ENCODE measurements at regions not wholly inside any gene's neighbourhood (a gene's known extent, or its start where the extent isn't known, plus 50 kb on each side); places are given as distances from the start of the nearest gene placed in this dataset.
"Not testable (repeated sequence)": the region's sequence is repeated elsewhere in the genome, so short reads cannot be mapped to it uniquely, and the experiment has no call there.

DNA sequence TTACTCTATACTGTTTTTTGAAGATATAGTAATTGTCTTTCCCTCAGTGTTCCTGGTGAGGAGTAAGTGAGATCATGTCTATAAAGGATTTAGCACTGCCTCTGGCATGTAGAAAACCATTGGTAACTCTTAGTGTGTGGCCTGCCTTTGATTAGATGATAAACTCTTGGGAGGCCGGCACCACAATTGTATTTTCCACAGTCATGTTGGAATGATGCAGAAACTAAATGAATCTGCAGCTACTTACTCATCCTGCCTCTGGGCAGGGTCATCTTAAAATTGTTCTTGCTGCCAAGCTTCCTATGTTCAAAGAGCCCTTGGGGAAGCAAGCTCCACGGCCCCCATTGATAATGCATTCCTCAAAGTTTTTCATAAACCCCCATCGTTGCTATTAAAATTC, 204.6 kb downstream of the ANKRD7 start:
- H3K9me3 ChIP-seq (ENCODE audit: low read depth, low read length), result no peaks in the 10 kb centered on the region
- DNase-seq (ENCODE audit: low read depth, low spot score), result no peak
- no peak overlapping the region for H3K9ac ChIP-seq (ENCODE audit: insufficient read length)
- no peak overlapping the region for H3K27ac ChIP-seq
- no peak overlapping the region for H3K4me3 ChIP-seq
- H3K36me3 ChIP-seq (ENCODE audit: insufficient read depth, low read length), result no peaks in the 10 kb centered on the region
- TF ChIP-seq POLR2AphosphoS5 (IDR thresholded peaks at IDR 0.05; ENCODE audit: borderline replicate concordance, low read depth, low read length) (no peak), EZH2 (IDR thresholded peaks at IDR 0.05) (no peak), FOXP2 (optimal IDR thresholded peaks at IDR 0.05; ENCODE audit: control extremely low read depth, extremely low read length, insufficient read depth) (no peak)

DNA sequence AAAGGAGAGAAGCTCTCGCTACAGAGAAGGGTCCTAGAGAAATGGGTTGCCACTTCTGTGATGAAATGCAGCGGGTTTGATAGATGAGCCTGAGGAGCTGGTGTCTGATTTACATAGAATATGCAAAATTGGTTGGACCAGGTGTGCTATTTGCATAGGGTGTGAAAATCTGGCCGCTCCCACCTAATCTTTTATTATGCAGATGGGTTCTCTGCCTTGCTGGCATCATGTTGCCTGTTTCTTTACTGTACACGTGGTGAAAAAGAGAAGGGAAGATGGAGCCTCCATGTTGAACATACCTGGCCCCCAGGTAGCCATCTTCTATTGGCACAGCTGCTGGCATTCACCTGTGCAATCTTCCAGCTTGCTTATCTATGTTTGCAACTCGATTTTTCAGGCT, 212.2 kb downstream of the ANKRD7 start:
- H3K9ac ChIP-seq (ENCODE audit: insufficient read length), result no peak overlapping the region
- no peak for DNase-seq (ENCODE audit: low read depth, low spot score)
- no peaks in the 10 kb centered on the region for H3K36me3 ChIP-seq (ENCODE audit: insufficient read depth, low read length)
- H3K9me3 ChIP-seq (ENCODE audit: low read depth, low read length), result no peaks in the 10 kb centered on the region
- H3K27ac ChIP-seq, result no peak overlapping the region
- H3K4me3 ChIP-seq, result no peak overlapping the region
- TF ChIP-seq POLR2AphosphoS5 (IDR thresholded peaks at IDR 0.05; ENCODE audit: borderline replicate concordance, low read depth, low read length) (no peak), FOXP2 (optimal IDR thresholded peaks at IDR 0.05; ENCODE audit: control extremely low read depth, extremely low read length, insufficient read depth) (no peak), EZH2 (IDR thresholded peaks at IDR 0.05) (no peak)

DNA sequence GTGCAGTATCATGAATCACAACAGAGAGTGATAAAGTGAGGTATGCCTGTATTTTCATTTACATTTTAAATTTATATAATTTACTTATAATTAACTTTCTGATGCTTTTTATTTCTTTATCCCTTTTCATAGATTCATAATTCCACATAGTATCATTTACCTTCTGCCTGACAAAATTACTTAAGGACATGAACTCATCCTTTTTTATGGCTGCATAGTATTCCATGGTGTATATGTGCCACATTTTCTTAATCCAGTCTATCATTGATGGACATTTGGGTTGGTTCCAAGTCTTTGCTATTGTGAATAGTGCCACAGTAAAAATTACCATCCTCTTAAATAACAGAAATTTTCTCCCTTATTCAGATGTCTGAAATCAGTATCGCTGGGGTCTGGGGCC, 224.5 kb downstream of the ANKRD7 start:
- H3K9me3 ChIP-seq (ENCODE audit: low read depth, low read length); H3K4me3 ChIP-seq; H3K9ac ChIP-seq (ENCODE audit: insufficient read length); H3K36me3 ChIP-seq (ENCODE audit: insufficient read depth, low read length); H3K27ac ChIP-seq; DNase-seq (ENCODE audit: low read depth, low spot score): not testable (repeated sequence)

DNA sequence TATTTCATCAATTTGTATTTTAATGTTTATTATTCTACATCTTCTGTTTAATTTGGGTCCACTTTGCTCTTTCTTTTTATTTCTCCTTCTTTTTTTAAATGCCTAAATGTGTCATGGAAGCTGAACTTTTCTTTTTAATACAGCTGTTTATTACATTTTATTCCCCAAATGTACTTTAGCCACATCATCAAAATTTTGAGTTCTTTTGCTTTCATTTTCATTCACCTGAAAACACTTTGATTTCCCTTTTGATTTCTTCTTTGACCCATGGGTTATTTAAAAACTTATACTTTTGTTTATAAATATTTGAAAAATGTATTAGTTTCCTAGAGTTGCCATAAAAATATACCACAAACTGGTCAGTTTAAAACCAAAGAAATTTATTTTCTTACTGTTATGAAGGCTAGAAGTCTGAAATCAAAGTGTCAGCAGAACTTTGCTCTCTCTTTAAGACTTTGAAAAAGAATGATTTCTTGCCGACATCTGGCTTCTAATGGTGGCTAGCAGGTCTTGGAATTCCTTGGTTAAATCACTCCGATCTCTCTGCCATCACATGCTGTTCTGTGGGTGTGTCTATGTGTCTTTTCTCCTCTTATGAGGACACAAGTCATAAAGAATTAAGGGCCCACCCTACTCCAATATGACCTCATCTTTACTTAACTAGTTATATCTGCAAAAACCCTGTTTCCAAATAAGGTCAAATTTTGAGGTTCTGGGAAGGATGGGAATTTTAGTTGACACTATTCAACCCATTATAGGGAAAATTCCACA, 225.5 kb downstream of the ANKRD7 start:
- TF ChIP-seq FOXP2 (optimal IDR thresholded peaks at IDR 0.05; ENCODE audit: control extremely low read depth, extremely low read length, insufficient read depth) (no peak), EZH2 (IDR thresholded peaks at IDR 0.05) (no peak), POLR2AphosphoS5 (IDR thresholded peaks at IDR 0.05; ENCODE audit: borderline replicate concordance, low read depth, low read length) (no peak)
- no peaks in the 10 kb centered on the region for H3K36me3 ChIP-seq (ENCODE audit: insufficient read depth, low read length)
- no peak overlapping the region for H3K9ac ChIP-seq (ENCODE audit: insufficient read length)
- no peaks in the 10 kb centered on the region for H3K9me3 ChIP-seq (ENCODE audit: low read depth, low read length)
- no peak for DNase-seq (ENCODE audit: low read depth, low spot score)
- no peak overlapping the region for H3K27ac ChIP-seq
- no peak overlapping the region for H3K4me3 ChIP-seq

DNA sequence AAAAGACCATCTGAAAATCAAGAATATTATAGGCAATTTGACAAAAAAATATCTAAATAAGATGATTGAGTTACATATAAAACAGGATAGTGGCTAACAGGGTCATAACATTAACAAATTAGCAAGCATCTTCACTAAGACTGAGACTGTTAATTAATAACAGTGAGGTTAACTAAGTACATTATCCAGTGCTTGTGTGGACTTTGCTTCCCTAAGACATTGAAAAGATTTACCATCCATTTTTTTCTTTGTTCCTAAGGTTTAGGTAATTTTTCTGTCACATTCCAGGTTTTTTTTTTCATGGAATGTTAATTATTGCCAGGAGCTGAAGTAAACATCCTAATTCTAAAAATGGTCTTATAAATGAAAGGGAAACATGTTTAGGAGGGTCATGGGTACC, 227.6 kb downstream of the ANKRD7 start:
- H3K4me3 ChIP-seq, result no peak overlapping the region
- DNase-seq (ENCODE audit: low read depth, low spot score), result no peak
- no peaks in the 10 kb centered on the region for H3K9me3 ChIP-seq (ENCODE audit: low read depth, low read length)
- TF ChIP-seq POLR2AphosphoS5 (IDR thresholded peaks at IDR 0.05; ENCODE audit: borderline replicate concordance, low read depth, low read length) (no peak), FOXP2 (optimal IDR thresholded peaks at IDR 0.05; ENCODE audit: control extremely low read depth, extremely low read length, insufficient read depth) (no peak), EZH2 (IDR thresholded peaks at IDR 0.05) (no peak)
- no peaks in the 10 kb centered on the region for H3K36me3 ChIP-seq (ENCODE audit: insufficient read depth, low read length)
- H3K27ac ChIP-seq, result no peak overlapping the region
- H3K9ac ChIP-seq (ENCODE audit: insufficient read length), result no peak overlapping the region

DNA sequence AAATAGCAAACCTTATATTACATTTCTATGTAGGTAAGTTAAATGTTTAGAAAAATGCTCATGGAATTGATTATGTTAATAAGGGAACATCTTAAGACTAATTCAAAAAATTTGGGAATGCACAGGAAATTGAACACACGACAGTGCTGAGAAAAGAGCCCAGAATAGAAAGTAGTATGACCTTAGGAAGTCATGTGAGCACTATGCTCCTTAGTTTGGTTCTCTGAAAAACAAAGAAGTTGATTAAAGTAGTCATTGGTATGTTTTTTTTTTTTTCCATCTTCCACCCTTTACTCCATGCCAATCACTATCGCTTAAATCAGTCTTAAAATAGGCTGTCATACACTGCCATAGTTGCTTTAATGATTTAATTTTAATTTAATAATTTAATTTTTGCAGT, 242.9 kb downstream of the ANKRD7 start:
- TF ChIP-seq EZH2 (IDR thresholded peaks at IDR 0.05) (no peak), POLR2AphosphoS5 (IDR thresholded peaks at IDR 0.05; ENCODE audit: borderline replicate concordance, low read depth, low read length) (no peak), FOXP2 (optimal IDR thresholded peaks at IDR 0.05; ENCODE audit: control extremely low read depth, extremely low read length, insufficient read depth) (no peak)
- Histone ChIP-seq H3K4me3 (no peak overlapping the region), H3K9ac (ENCODE audit: insufficient read length) (no peak overlapping the region), H3K9me3 (ENCODE audit: low read depth, low read length) (no peaks in the 10 kb centered on the region), H3K27ac (no peak overlapping the region), H3K36me3 (ENCODE audit: insufficient read depth, low read length) (no peaks in the 10 kb centered on the region)
- DNase-seq (ENCODE audit: low read depth, low spot score), result no peak

DNA sequence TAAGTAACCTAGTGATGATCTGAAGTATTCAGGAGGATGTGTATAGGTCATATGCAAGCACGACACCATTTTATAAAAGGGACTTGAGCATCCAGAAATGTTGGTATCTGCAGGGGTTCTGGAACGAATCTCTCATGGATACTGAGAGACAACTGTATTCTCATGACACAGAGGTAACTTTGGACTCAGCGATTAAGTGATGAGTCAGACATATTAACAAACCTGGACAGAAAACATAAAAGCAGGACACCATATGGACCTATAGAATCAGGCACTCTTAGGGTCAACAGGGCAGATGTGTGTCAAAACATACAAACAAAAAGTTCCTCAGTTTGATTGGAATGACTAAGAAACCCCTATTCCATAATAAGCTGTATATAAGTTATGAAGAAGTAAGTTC, 248.1 kb downstream of the ANKRD7 start:
- Histone ChIP-seq H3K27ac (no peak overlapping the region), H3K36me3 (ENCODE audit: insufficient read depth, low read length) (no peaks in the 10 kb centered on the region), H3K9ac (ENCODE audit: insufficient read length) (no peak overlapping the region), H3K4me3 (no peak overlapping the region), H3K9me3 (ENCODE audit: low read depth, low read length) (no peaks in the 10 kb centered on the region)
- DNase-seq (ENCODE audit: low read depth, low spot score), result no peak
- TF ChIP-seq POLR2AphosphoS5 (IDR thresholded peaks at IDR 0.05; ENCODE audit: borderline replicate concordance, low read depth, low read length), result no peak
- TF ChIP-seq EZH2 (IDR thresholded peaks at IDR 0.05), result no peak
- no peak for TF ChIP-seq FOXP2 (optimal IDR thresholded peaks at IDR 0.05; ENCODE audit: control extremely low read depth, extremely low read length, insufficient read depth)

DNA sequence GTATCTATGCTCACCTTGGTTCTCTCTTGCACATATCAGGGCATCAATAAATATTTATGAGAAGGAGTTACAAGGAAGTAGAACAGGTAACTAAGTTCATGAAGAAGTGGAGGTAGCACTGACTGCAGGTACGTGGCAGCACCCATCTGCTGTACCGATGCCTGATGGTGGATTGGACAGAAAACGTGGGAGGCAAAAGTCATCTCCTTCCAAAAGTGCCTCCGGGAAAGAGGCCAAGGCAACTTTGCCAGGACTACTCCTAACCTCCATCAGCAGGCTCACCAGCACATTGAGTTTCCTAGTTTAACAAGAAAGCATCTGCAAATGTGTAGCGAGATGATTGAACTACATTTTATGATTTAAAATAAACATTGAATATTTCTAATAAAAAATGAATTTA, 248.8 kb downstream of the ANKRD7 start:
- TF ChIP-seq EZH2 (IDR thresholded peaks at IDR 0.05) (no peak), FOXP2 (optimal IDR thresholded peaks at IDR 0.05; ENCODE audit: control extremely low read depth, extremely low read length, insufficient read depth) (no peak), POLR2AphosphoS5 (IDR thresholded peaks at IDR 0.05; ENCODE audit: borderline replicate concordance, low read depth, low read length) (no peak)
- H3K27ac ChIP-seq, result no peak overlapping the region
- no peaks in the 10 kb centered on the region for H3K36me3 ChIP-seq (ENCODE audit: insufficient read depth, low read length)
- H3K9ac ChIP-seq (ENCODE audit: insufficient read length), result no peak overlapping the region
- no peak for DNase-seq (ENCODE audit: low read depth, low spot score)
- no peaks in the 10 kb centered on the region for H3K9me3 ChIP-seq (ENCODE audit: low read depth, low read length)
- H3K4me3 ChIP-seq, result no peak overlapping the region

DNA sequence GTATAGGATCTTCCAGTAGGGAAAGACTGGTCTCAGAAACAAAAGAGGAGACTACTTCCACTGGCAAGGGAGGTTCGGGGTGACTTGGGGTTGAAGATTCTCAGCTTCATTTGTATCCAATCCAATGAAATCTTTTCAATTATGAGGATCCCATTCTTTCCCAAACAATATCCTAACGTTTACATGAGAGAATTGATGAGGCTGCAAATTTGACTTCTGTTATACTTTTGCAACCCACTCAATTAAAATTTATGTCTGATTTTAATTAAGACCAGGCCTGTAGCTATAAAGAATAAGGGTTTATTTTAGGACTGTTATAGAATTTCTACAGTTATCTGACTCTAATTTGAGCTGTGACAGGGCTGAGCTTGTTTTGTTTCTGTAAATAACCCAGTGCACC, 251.5 kb downstream of the ANKRD7 start:
- H3K27ac ChIP-seq, result peak overlapping the region; percentile 42; the same call in 1 of the 2 replicates
- no peak for TF ChIP-seq EZH2 (IDR thresholded peaks at IDR 0.05)
- TF ChIP-seq FOXP2 (optimal IDR thresholded peaks at IDR 0.05; ENCODE audit: control extremely low read depth, extremely low read length, insufficient read depth), result peak; percentile 25
- H3K9me3 ChIP-seq (ENCODE audit: low read depth, low read length), result no peaks in the 10 kb centered on the region
- H3K36me3 ChIP-seq (ENCODE audit: insufficient read depth, low read length), result no peaks in the 10 kb centered on the region
- DNase-seq (ENCODE audit: low read depth, low spot score), result no peak
- H3K9ac ChIP-seq (ENCODE audit: insufficient read length), result no peak overlapping the region
- no peak overlapping the region for H3K4me3 ChIP-seq
